Activated CD4-positive, alpha-beta memory T cell treated with anti-CD3 and anti-CD28 coated beads, Interleukin-2, amount 10 ng/mL, durations not matched to agents 7 days and 5 days (primary cell): ENCODE measurements at regions not wholly inside any gene's neighbourhood (a gene's known extent, or its start where the extent isn't known, plus 50 kb on each side); places are given as distances from the start of the nearest gene placed in this dataset.

Source experiments
- CTCF ChIA-PET: fragments of 350-600 bp; sonication (Branson Sonifier 250); formaldehyde crosslinking; loops from one replicate; lab custom pipeline; 2021; ENCODE audit warnings: antibody characterized with exemption, inconsistent platforms; lab: Charles Lee
- POLR2A ChIA-PET: fragments of 350-600 bp; sonication (Branson Sonifier 250); formaldehyde crosslinking; loops from one replicate; lab custom pipeline; 2021; ENCODE audit warnings: antibody characterized with exemption; lab: Charles Lee
- DNase-seq: peaks from one replicate; pipeline ENCODE4 v3.0.0-alpha.2; 2020
- H3K27ac Mint-ChIP-seq: one replicate; pipeline ENCODE4 v1.8.0; 2021; ENCODE audit warnings: mild to moderate bottlenecking, mixed read lengths
- H3K27me3 Mint-ChIP-seq: one replicate; pipeline ENCODE4 v1.8.0; 2021; ENCODE audit warnings: mixed read lengths
- H3K36me3 Mint-ChIP-seq: one replicate; pipeline ENCODE4 v1.8.0; 2021; ENCODE audit warnings: low read depth, mixed read lengths
- H3K4me1 Mint-ChIP-seq: one replicate; pipeline ENCODE4 v1.8.0; 2021; ENCODE audit warnings: mixed read lengths
- H3K4me3 Mint-ChIP-seq: one replicate; pipeline ENCODE4 v1.8.0; 2021; ENCODE audit warnings: mild to moderate bottlenecking, mixed read lengths
- H3K9me3 Mint-ChIP-seq: one replicate; pipeline ENCODE4 v1.8.0; 2021; ENCODE audit warnings: mixed read lengths

GRCh38 chr1:39147099-39148025 lies 57.1 kb upstream of the MACF1 start:
- ChIA-PET POLR2A (no interaction called here), CTCF (no interaction called here)
- Mint-ChIP-seq H3K27me3 (peaks cover 32% of the 10 kb centered on the region), H3K36me3 (no peaks in the 10 kb centered on the region), H3K4me1 (no peaks in the 10 kb centered on the region), H3K27ac (no peak overlapping the region), H3K9me3 (no peaks in the 10 kb centered on the region), H3K4me3 (no peak overlapping the region)
- DNase-seq: no peak

GRCh38 chr1:39148942-39149341 lies 55.6 kb upstream of the MACF1 start:
- no peaks in the 10 kb centered on the region for H3K36me3 Mint-ChIP-seq
- no peak for DNase-seq
- POLR2A ChIA-PET: no interaction called here
- no peaks in the 10 kb centered on the region for H3K4me1 Mint-ChIP-seq
- H3K4me3 Mint-ChIP-seq: no peak overlapping the region
- H3K27ac Mint-ChIP-seq: no peak overlapping the region
- H3K9me3 Mint-ChIP-seq: no peaks in the 10 kb centered on the region
- CTCF ChIA-PET: no interaction called here
- H3K27me3 Mint-ChIP-seq: peaks cover 32% of the 10 kb centered on the region

GRCh38 chr1:39149509-39149908 lies 55.0 kb upstream of the MACF1 start:
- CTCF ChIA-PET: no interaction called here
- POLR2A ChIA-PET: interaction anchor here (1.3 kb wide), 1 partner anchor 8 kb away, joined by 4 read pairs; no protein-coding TSS in a partner anchor
- no peaks in the 10 kb centered on the region for H3K9me3 Mint-ChIP-seq

GRCh38 chr1:39150779-39151178 lies 53.7 kb upstream of the MACF1 start:
- Mint-ChIP-seq H3K4me3 (no peak overlapping the region), H3K4me1 (peaks cover 7% of the 10 kb centered on the region), H3K9me3 (no peaks in the 10 kb centered on the region), H3K27me3 (peaks cover 29% of the 10 kb centered on the region), H3K36me3 (no peaks in the 10 kb centered on the region), H3K27ac (no peak overlapping the region)
- no peak for DNase-seq
- ChIA-PET POLR2A (interaction anchor here (1.3 kb wide), 1 partner anchor 9 kb away, joined by 4 read pairs; no protein-coding TSS in a partner anchor), CTCF (no interaction called here)

More at GRCh38 chr1:39149509-39149908, 55.0 kb upstream of the MACF1 start:
- Mint-ChIP-seq H3K36me3 (no peaks in the 10 kb centered on the region), H3K4me3 (no peak overlapping the region), H3K27ac (no peak overlapping the region), H3K27me3 (peaks cover 32% of the 10 kb centered on the region), H3K4me1 (no peaks in the 10 kb centered on the region)
- no peak for DNase-seq

- Mint-ChIP-seq H3K4me3 (no peak overlapping the region), H3K36me3 (no peaks in the 10 kb centered on the region), H3K27ac (no peak overlapping the region), H3K27me3 (peaks cover 27% of the 10 kb centered on the region), H3K4me1 (peaks cover 7% of the 10 kb centered on the region), H3K9me3 (no peaks in the 10 kb centered on the region)
- ChIA-PET POLR2A (no interaction called here), CTCF (no interaction called here)
- no peak for DNase-seq
These were observed 53.2 kb upstream of the MACF1 start for GRCh38 chr1:39151267-39151666.

GRCh38 chr1:39152923-39153322 lies 51.6 kb upstream of the MACF1 start:
- Mint-ChIP-seq H3K27ac (no peak overlapping the region), H3K4me1 (peaks cover 7% of the 10 kb centered on the region), H3K4me3 (no peak overlapping the region), H3K36me3 (no peaks in the 10 kb centered on the region), H3K27me3 (peaks cover 19% of the 10 kb centered on the region), H3K9me3 (no peaks in the 10 kb centered on the region)
- POLR2A ChIA-PET: no interaction called here
- DNase-seq: no peak
- CTCF ChIA-PET: no interaction called here

- H3K27me3 Mint-ChIP-seq: peaks cover 16% of the 10 kb centered on the region
- CTCF ChIA-PET: no interaction called here
These were observed 50.8 kb upstream of the MACF1 start for GRCh38 chr1:39153684-39154083.

GRCh38 chr1:39154553-39155421 lies 49.7 kb upstream of the MACF1 start:
- ChIA-PET CTCF (no interaction called here), POLR2A (no interaction called here)
- Mint-ChIP-seq H3K4me1 (peaks cover 7% of the 10 kb centered on the region), H3K4me3 (no peak overlapping the region), H3K27ac (no peak overlapping the region), H3K9me3 (no peaks in the 10 kb centered on the region), H3K27me3 (peaks cover 13% of the 10 kb centered on the region), H3K36me3 (no peaks in the 10 kb centered on the region)
- no peak for DNase-seq

More at GRCh38 chr1:39153684-39154083, 50.8 kb upstream of the MACF1 start:
- H3K4me1 Mint-ChIP-seq: peaks cover 7% of the 10 kb centered on the region
- H3K27ac Mint-ChIP-seq: no peak overlapping the region
- H3K36me3 Mint-ChIP-seq: no peaks in the 10 kb centered on the region
- H3K4me3 Mint-ChIP-seq: no peak overlapping the region
- no peaks in the 10 kb centered on the region for H3K9me3 Mint-ChIP-seq
- POLR2A ChIA-PET: no interaction called here
- DNase-seq: no peak
